Activated T-helper 17 cell treated with anti-CD3 and anti-CD28 coated beads, Interleukin-2, amount 50 U/mL, for 72 hours (primary cell): ENCODE measurements at regions not wholly inside any gene's neighbourhood (a gene's known extent, or its start where the extent isn't known, plus 50 kb on each side); places are given as distances from the start of the nearest gene placed in this dataset.
A peak's percentile ranks its signal among the peaks of the same experiment; 100 is the strongest.

Experiments
- ATAC-seq: fragments of 150-1000 bp; cut with Tn5 transposase; replicated peaks from 2 replicates; pipeline ENCODE4 v1.10.0; 2021; ENCODE audit warnings: mild to moderate bottlenecking, moderate library complexity
- H3K27ac Mint-ChIP-seq: one replicate; pipeline ENCODE4 v1.8.0; 2022; ENCODE audit warnings: mixed read lengths
- H3K27me3 Mint-ChIP-seq: one replicate; pipeline ENCODE4 v1.8.0; 2022; ENCODE audit warnings: mixed read lengths
- H3K36me3 Mint-ChIP-seq: one replicate; pipeline ENCODE4 v1.8.0; 2022; ENCODE audit warnings: low read depth, mild to moderate bottlenecking, mixed read lengths
- H3K4me1 Mint-ChIP-seq: one replicate; pipeline ENCODE4 v1.8.0; 2022; ENCODE audit warnings: mixed read lengths
- H3K4me3 Mint-ChIP-seq: one replicate; pipeline ENCODE4 v1.8.0; 2022; ENCODE audit warnings: mild to moderate bottlenecking, mixed read lengths
- H3K9me3 Mint-ChIP-seq: one replicate; pipeline ENCODE4 v1.8.0; 2022; ENCODE audit warnings: mixed read lengths

GRCh38 chr4:38237139-38237538 is 276.9 kb downstream of the PTTG2 start:
- Mint-ChIP-seq H3K27ac (no peak overlapping the region), H3K36me3 (no peaks in the 10 kb centered on the region), H3K27me3 (peaks cover 4% of the 10 kb centered on the region), H3K4me1 (peaks cover 2% of the 10 kb centered on the region), H3K9me3 (no peaks in the 10 kb centered on the region), H3K4me3 (no peak overlapping the region)
- no peak for ATAC-seq

- Mint-ChIP-seq H3K4me3 (no peak overlapping the region), H3K36me3 (no peaks in the 10 kb centered on the region), H3K27ac (no peak overlapping the region), H3K27me3 (no peaks in the 10 kb centered on the region), H3K4me1 (peaks cover 4% of the 10 kb centered on the region), H3K9me3 (no peaks in the 10 kb centered on the region)
- ATAC-seq, result no peak
These were observed 281.3 kb downstream of the PTTG2 start for GRCh38 chr4:38241541-38241940.

GRCh38 chr4:38242101-38242500 is 281.9 kb downstream of the PTTG2 start:
- ATAC-seq, result no peak
- Mint-ChIP-seq H3K4me3 (no peak overlapping the region), H3K36me3 (no peaks in the 10 kb centered on the region), H3K9me3 (no peaks in the 10 kb centered on the region), H3K27ac (no peak overlapping the region), H3K27me3 (no peaks in the 10 kb centered on the region), H3K4me1 (peaks cover 4% of the 10 kb centered on the region)

GRCh38 chr4:38242822-38243387 is 282.7 kb downstream of the PTTG2 start:
- Mint-ChIP-seq H3K27me3 (no peaks in the 10 kb centered on the region), H3K36me3 (no peaks in the 10 kb centered on the region), H3K27ac (no peak overlapping the region), H3K4me1 (peaks cover 4% of the 10 kb centered on the region), H3K9me3 (no peaks in the 10 kb centered on the region), H3K4me3 (peak overlapping the region; percentile 3)
- ATAC-seq, result peak; percentile 23

- no peaks in the 10 kb centered on the region for H3K36me3 Mint-ChIP-seq
- H3K4me1 Mint-ChIP-seq, result peaks cover 4% of the 10 kb centered on the region
- H3K27me3 Mint-ChIP-seq, result no peaks in the 10 kb centered on the region
- peak; percentile 12 for ATAC-seq
- H3K4me3 Mint-ChIP-seq, result peak overlapping the region; percentile 3
- H3K27ac Mint-ChIP-seq, result no peak overlapping the region
- H3K9me3 Mint-ChIP-seq, result no peaks in the 10 kb centered on the region
These were observed 283.3 kb downstream of the PTTG2 start for GRCh38 chr4:38243388-38244053.

GRCh38 chr4:38254825-38255224 is 294.6 kb downstream of the PTTG2 start:
- H3K27me3 Mint-ChIP-seq, result peaks cover 6% of the 10 kb centered on the region
- H3K4me1 Mint-ChIP-seq, result no peaks in the 10 kb centered on the region
- H3K9me3 Mint-ChIP-seq, result peaks cover 12% of the 10 kb centered on the region
- H3K36me3 Mint-ChIP-seq, result no peaks in the 10 kb centered on the region
- no peak overlapping the region for H3K27ac Mint-ChIP-seq
- no peak overlapping the region for H3K4me3 Mint-ChIP-seq
- ATAC-seq, result no peak

GRCh38 chr4:38255572-38255971 is 295.4 kb downstream of the PTTG2 start:
- H3K27ac Mint-ChIP-seq, result no peak overlapping the region
- ATAC-seq, result no peak
- H3K4me1 Mint-ChIP-seq, result no peaks in the 10 kb centered on the region
- H3K27me3 Mint-ChIP-seq, result peaks cover 11% of the 10 kb centered on the region
- peaks cover 12% of the 10 kb centered on the region for H3K9me3 Mint-ChIP-seq
- no peak overlapping the region for H3K4me3 Mint-ChIP-seq
- no peaks in the 10 kb centered on the region for H3K36me3 Mint-ChIP-seq

- peaks cover 4% of the 10 kb centered on the region for H3K27me3 Mint-ChIP-seq
- ATAC-seq, result peak; percentile 99
- no peak overlapping the region for H3K27ac Mint-ChIP-seq
- no peaks in the 10 kb centered on the region for H3K4me1 Mint-ChIP-seq
- no peak overlapping the region for H3K4me3 Mint-ChIP-seq
- H3K36me3 Mint-ChIP-seq, result no peaks in the 10 kb centered on the region
- H3K9me3 Mint-ChIP-seq, result no peaks in the 10 kb centered on the region
These were observed 306.4 kb downstream of the PTTG2 start for GRCh38 chr4:38266616-38267015.

GRCh38 chr4:38268108-38268820 is 308.1 kb downstream of the PTTG2 start:
- Mint-ChIP-seq H3K4me3 (no peak overlapping the region), H3K9me3 (no peaks in the 10 kb centered on the region), H3K27ac (no peak overlapping the region), H3K27me3 (peaks cover 4% of the 10 kb centered on the region), H3K36me3 (no peaks in the 10 kb centered on the region), H3K4me1 (no peaks in the 10 kb centered on the region)
- ATAC-seq, result no peak

GRCh38 chr4:38268837-38269236 is 308.6 kb downstream of the PTTG2 start:
- no peaks in the 10 kb centered on the region for H3K9me3 Mint-ChIP-seq
- no peaks in the 10 kb centered on the region for H3K4me1 Mint-ChIP-seq
- H3K27me3 Mint-ChIP-seq, result peaks cover 4% of the 10 kb centered on the region
- no peak for ATAC-seq
- H3K4me3 Mint-ChIP-seq, result no peak overlapping the region
- H3K36me3 Mint-ChIP-seq, result no peaks in the 10 kb centered on the region
- no peak overlapping the region for H3K27ac Mint-ChIP-seq

- Mint-ChIP-seq H3K4me3 (no peak overlapping the region), H3K4me1 (no peaks in the 10 kb centered on the region), H3K9me3 (no peaks in the 10 kb centered on the region), H3K27ac (no peak overlapping the region), H3K36me3 (no peaks in the 10 kb centered on the region), H3K27me3 (no peaks in the 10 kb centered on the region)
- no peak for ATAC-seq
These were observed 313.2 kb downstream of the PTTG2 start for GRCh38 chr4:38273407-38273806.

- no peak overlapping the region for H3K27ac Mint-ChIP-seq
These were observed 315.3 kb downstream of the PTTG2 start for GRCh38 chr4:38275331-38276100.

GRCh38 chr4:38278255-38278654 is 318.1 kb downstream of the PTTG2 start:
- Mint-ChIP-seq H3K27ac (no peak overlapping the region), H3K4me3 (no peak overlapping the region), H3K27me3 (no peaks in the 10 kb centered on the region), H3K36me3 (no peaks in the 10 kb centered on the region), H3K4me1 (no peaks in the 10 kb centered on the region), H3K9me3 (no peaks in the 10 kb centered on the region)
- ATAC-seq, result no peak

More at GRCh38 chr4:38275331-38276100, 315.3 kb downstream of the PTTG2 start:
- H3K4me1 Mint-ChIP-seq, result no peaks in the 10 kb centered on the region
- H3K9me3 Mint-ChIP-seq, result no peaks in the 10 kb centered on the region
- H3K36me3 Mint-ChIP-seq, result no peaks in the 10 kb centered on the region
- H3K27me3 Mint-ChIP-seq, result no peaks in the 10 kb centered on the region
- no peak for ATAC-seq
- H3K4me3 Mint-ChIP-seq, result no peak overlapping the region

GRCh38 chr4:38279077-38279476 is 318.9 kb downstream of the PTTG2 start:
- Mint-ChIP-seq H3K4me1 (no peaks in the 10 kb centered on the region), H3K4me3 (no peak overlapping the region), H3K27ac (no peak overlapping the region), H3K27me3 (no peaks in the 10 kb centered on the region), H3K9me3 (no peaks in the 10 kb centered on the region), H3K36me3 (no peaks in the 10 kb centered on the region)
- no peak for ATAC-seq
